Endodermal cell (in vitro differentiated cells): ENCODE measurements at regions not wholly inside any gene's neighbourhood (a gene's known extent, or its start where the extent isn't known, plus 50 kb on each side); places are given as distances from the start of the nearest gene placed in this dataset.

Experiments used
- DNase-seq: peaks from one replicate; pipeline ENCODE4 v3.0.0-alpha.2; 2017
- H3K27ac ChIP-seq: 2 replicates; pipeline ENCODE4 v1.5.1; 2013; ENCODE audit warnings: mild to moderate bottlenecking, low read depth, low read length, moderate library complexity
- H3K27me3 ChIP-seq: 2 replicates; pipeline ENCODE4 v1.6.1; 2013; ENCODE audit warnings: mild to moderate bottlenecking, low read length, moderate library complexity; ENCODE audit not compliant: insufficient read depth, control insufficient read depth, poor library complexity, severe bottlenecking
- H3K36me3 ChIP-seq: 2 replicates; pipeline ENCODE4 v1.7.0; 2013; ENCODE audit warnings: mild to moderate bottlenecking, low read length, moderate library complexity; ENCODE audit not compliant: control insufficient read depth, insufficient read depth
- H3K4me1 ChIP-seq: one replicate; pipeline ENCODE4 v1.7.0; 2013; ENCODE audit warnings: low read length; ENCODE audit not compliant: control insufficient read depth, insufficient read depth
- H3K4me3 ChIP-seq: 2 replicates; pipeline ENCODE4 v1.5.1; 2013; ENCODE audit warnings: mild to moderate bottlenecking, low read length, moderate library complexity
- H3K9ac ChIP-seq: 2 replicates; pipeline ENCODE4 v1.6.1; 2013; ENCODE audit warnings: mild to moderate bottlenecking, low read length, moderate library complexity; ENCODE audit not compliant: poor library complexity, severe bottlenecking; ENCODE audit errors: extremely low read depth
- H3K9me3 ChIP-seq: 2 replicates; pipeline ENCODE4 v1.6.1; 2013; ENCODE audit warnings: mild to moderate bottlenecking, low read length, moderate library complexity; ENCODE audit not compliant: control insufficient read depth
- H3K27ac Mint-ChIP-seq: 2 replicates; pipeline ENCODE4 v1.8.0; 2020; ENCODE audit warnings: mixed read lengths
- H3K27me3 Mint-ChIP-seq: 2 replicates; pipeline ENCODE4 v1.8.0; 2021; ENCODE audit warnings: mild to moderate bottlenecking, mixed read lengths; ENCODE audit not compliant: insufficient read depth
- H3K36me3 Mint-ChIP-seq: 2 replicates; pipeline ENCODE4 v1.8.0; 2020; ENCODE audit warnings: low read depth, mixed read lengths
- H3K4me1 Mint-ChIP-seq: 2 replicates; pipeline ENCODE4 v1.8.0; 2020; ENCODE audit warnings: mixed read lengths
- H3K4me3 Mint-ChIP-seq: 2 replicates; pipeline ENCODE4 v1.8.0; 2020; ENCODE audit warnings: mild to moderate bottlenecking, moderate library complexity, mixed read lengths
- H3K9me3 Mint-ChIP-seq: 2 replicates; pipeline ENCODE4 v1.8.0; 2020; ENCODE audit warnings: mild to moderate bottlenecking, mixed read lengths
- CTCF ChIP-seq: fragments of 200-600 bp; sonication (generic); conservative IDR thresholded peaks from 2 replicates; pipeline ENCODE4 v1.5.0; 2021; ENCODE audit warnings: antibody characterized with exemption, mild to moderate bottlenecking
- WGBS, 2 experiments: methylation state at CpG; one replicate each; pipeline versions ENCODE4 v1.1.5 to v1.1.7; 2013; ENCODE audit warnings: missing lambda C conversion rate in 2 of 2, mixed read lengths in 1 of 2; ENCODE audit not compliant: insufficient coverage in 1 of 2, insufficient read length in 1 of 2; 5-methylcytosine and 5-hydroxymethylcytosine counted together

DNA sequence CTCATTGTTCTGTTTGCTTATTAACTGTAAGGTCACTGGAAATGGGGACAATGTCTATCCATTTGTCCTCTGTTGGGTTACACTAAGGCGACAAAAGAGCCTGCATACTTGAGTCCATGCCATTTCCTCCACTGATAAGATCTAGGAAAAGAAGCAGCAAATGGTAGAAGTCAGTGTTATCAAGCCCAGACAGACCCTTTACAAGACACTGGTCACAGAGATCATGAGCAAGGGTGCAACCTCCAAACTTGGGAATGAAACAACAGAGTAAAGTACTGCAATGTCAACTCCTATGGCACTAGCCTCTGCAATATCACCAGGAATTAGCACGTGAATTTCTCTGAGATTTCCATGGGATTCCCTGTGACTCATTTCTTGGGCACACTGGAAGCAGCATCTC lies 126.9 kb downstream of the ID4 start:
- Mint-ChIP-seq H3K4me3 (no peak overlapping the region), H3K4me1 (peaks cover 6% of the 10 kb centered on the region), H3K36me3 (no peaks in the 10 kb centered on the region), H3K27me3 (peaks cover 7% of the 10 kb centered on the region), H3K27ac (no peak overlapping the region), H3K9me3 (peaks cover 5% of the 10 kb centered on the region)
- Histone ChIP-seq H3K27ac (no peak overlapping the region), H3K9ac (no peak overlapping the region), H3K27me3 (no peaks in the 10 kb centered on the region), H3K4me1 (no peaks in the 10 kb centered on the region), H3K9me3 (no peaks in the 10 kb centered on the region), H3K36me3 (no peaks in the 10 kb centered on the region), H3K4me3 (no peak overlapping the region)
- TF ChIP-seq CTCF, result no peak
- DNase-seq, result no peak
- 85 to 90% methylated on average over 2 of the region's 2 CpGs for WGBS, 2 experiments

- DNase-seq, result no peak
- H3K27me3 Mint-ChIP-seq, result peaks cover 4% of the 10 kb centered on the region
- 100% methylated on average over 1 of the region's 1 CpG; no CpG with 5 or more reads in 1 of the 2 experiments for WGBS, 2 experiments
- Histone ChIP-seq H3K9ac (no peak overlapping the region), H3K4me1 (no peaks in the 10 kb centered on the region), H3K27ac (no peak overlapping the region), H3K36me3 (no peaks in the 10 kb centered on the region), H3K4me3 (no peak overlapping the region), H3K27me3 (no peaks in the 10 kb centered on the region), H3K9me3 (no peaks in the 10 kb centered on the region)
- H3K36me3 Mint-ChIP-seq, result no peaks in the 10 kb centered on the region
- H3K4me3 Mint-ChIP-seq, result no peak overlapping the region
- H3K9me3 Mint-ChIP-seq, result no peaks in the 10 kb centered on the region
- no peak overlapping the region for H3K27ac Mint-ChIP-seq
- TF ChIP-seq CTCF, result no peak
- H3K4me1 Mint-ChIP-seq, result no peaks in the 10 kb centered on the region
These were observed 131.0 kb downstream of the ID4 start for GRCh38 chr6:19968201-19968600.

DNA sequence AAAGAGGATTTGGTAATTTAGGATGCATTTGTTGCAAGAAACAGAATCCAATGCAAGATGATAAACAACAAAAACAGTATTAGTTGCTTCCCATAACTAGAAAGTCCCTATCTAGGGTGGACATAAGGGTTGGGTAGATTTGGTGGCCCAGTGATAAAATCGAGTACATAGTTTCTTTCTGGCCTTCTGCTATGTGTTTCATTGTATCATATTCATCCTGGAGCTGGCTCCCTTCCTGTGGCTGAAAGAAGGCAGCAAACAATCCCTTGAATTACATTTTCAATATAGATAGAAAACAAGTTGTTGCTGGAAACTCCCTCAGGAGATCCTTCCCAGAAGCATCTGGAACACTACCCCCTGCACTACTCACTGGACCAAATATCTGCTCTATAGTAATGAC lies 135.1 kb downstream of the ID4 start:
- no peaks in the 10 kb centered on the region for H3K36me3 Mint-ChIP-seq
- no peak overlapping the region for H3K4me3 Mint-ChIP-seq
- Histone ChIP-seq H3K36me3 (no peaks in the 10 kb centered on the region), H3K4me3 (no peak overlapping the region), H3K27ac (no peak overlapping the region), H3K27me3 (no peaks in the 10 kb centered on the region), H3K9me3 (no peaks in the 10 kb centered on the region), H3K9ac (no peak overlapping the region), H3K4me1 (no peaks in the 10 kb centered on the region)
- no peak overlapping the region for H3K27ac Mint-ChIP-seq
- no peak for DNase-seq
- no peaks in the 10 kb centered on the region for H3K9me3 Mint-ChIP-seq
- H3K27me3 Mint-ChIP-seq, result no peaks in the 10 kb centered on the region
- H3K4me1 Mint-ChIP-seq, result peaks cover 4% of the 10 kb centered on the region
- TF ChIP-seq CTCF, result no peak
- WGBS, 2 experiments, result 94% methylated on average over 1 of the region's 1 CpG; no CpG with 5 or more reads in 1 of the 2 experiments
